IMR-90 (cell line): ENCODE measurements at regions not wholly inside any gene's neighbourhood (a gene's known extent, or its start where the extent isn't known, plus 50 kb on each side); places are given as distances from the start of the nearest gene placed in this dataset.

Source experiments
- ATAC-seq: fragments of 200-7000 bp; cut with Tn5 transposase; 2 replicates; pipeline ENCODE4 v1.9.1; 2020; ENCODE audit warnings: low read depth, mild to moderate bottlenecking, moderate library complexity
- BruUV-seq: library from RNA; stranded (reverse); fragments of 400-500 nt; replicated peaks from 2 replicates; lab custom pipeline; 2021; lab: Mats Ljungman, UMichigan
- CTCF ChIA-PET: fragments of 300-600 bp; formaldehyde crosslinking; extraction: SDS; loops from one replicate; lab custom pipeline; 2021; ENCODE audit warnings: antibody characterized with exemption; lab: Yijun Ruan, JAX
- POLR2A ChIA-PET: fragments of 300-600 bp; sonication (Branson Sonifier 250); formaldehyde crosslinking; loops from one replicate; lab custom pipeline; 2022; ENCODE audit warnings: antibody characterized with exemption; ENCODE audit not compliant: unreplicated experiment; lab: Charles Lee
- DNase-seq: peaks from one replicate; pipeline ENCODE4 v3.0.0; 2013
- H2AFZ ChIP-seq: replicated peaks from 2 replicates; pipeline ENCODE3; 2013; ENCODE audit warnings: low read length, mild to moderate bottlenecking; ENCODE audit not compliant: poor library complexity
- H2AK5ac ChIP-seq: 2 replicates; pipeline ENCODE4 v1.6.1; 2013; ENCODE audit warnings: low read depth, low read length, inconsistent platforms
- H2AK9ac ChIP-seq: replicated peaks from 2 replicates; pipeline ENCODE3; 2013; ENCODE audit warnings: mild to moderate bottlenecking, low read depth, low read length, moderate library complexity; ENCODE audit not compliant: poor library complexity
- H2BK120ac ChIP-seq: 2 replicates; pipeline ENCODE4 v1.6.1; 2013; ENCODE audit warnings: low read depth, low read length, inconsistent platforms
- H2BK15ac ChIP-seq: 3 replicates; pipeline ENCODE4 v1.6.1; 2013; ENCODE audit warnings: low read depth, low read length, inconsistent platforms
- H2BK20ac ChIP-seq: 2 replicates; pipeline ENCODE4 v1.6.1; 2013; ENCODE audit warnings: low read depth, mild to moderate bottlenecking, inconsistent platforms, low read length, moderate library complexity
- H2BK5ac ChIP-seq: 2 replicates; pipeline ENCODE4 v1.6.1; 2013; ENCODE audit warnings: mild to moderate bottlenecking, low read depth, low read length, inconsistent platforms; ENCODE audit not compliant: poor library complexity, severe bottlenecking
- H3K14ac ChIP-seq: replicated peaks from 2 replicates; pipeline ENCODE4 v1.6.1; 2013; ENCODE audit warnings: low read depth, low read length, inconsistent platforms
- H3K18ac ChIP-seq: 2 replicates; pipeline ENCODE4 v1.6.1; 2013; ENCODE audit warnings: low read depth, low read length, control low read depth
- H3K23ac ChIP-seq: 2 replicates; pipeline ENCODE4 v1.6.1; 2013; ENCODE audit warnings: low read depth, low read length, inconsistent platforms
- H3K27ac ChIP-seq: 2 replicates; pipeline ENCODE4 v1.5.1; 2013; ENCODE audit warnings: mild to moderate bottlenecking, control low read depth, low read length; ENCODE audit not compliant: insufficient read depth
- H3K27me3 ChIP-seq: 2 replicates; pipeline ENCODE4 v1.6.1; 2013; ENCODE audit warnings: low read length; ENCODE audit not compliant: control insufficient read depth, insufficient read depth
- H3K36me3 ChIP-seq: 2 replicates; pipeline ENCODE4 v1.6.1; 2013; ENCODE audit warnings: low read length, mixed read lengths; ENCODE audit not compliant: control insufficient read depth, insufficient read depth
- H3K4ac ChIP-seq: 2 replicates; pipeline ENCODE4 v1.6.1; 2013; ENCODE audit warnings: low read depth, low read length, inconsistent platforms
- H3K4me1 ChIP-seq: 2 replicates; pipeline ENCODE4 v1.6.1; 2013; ENCODE audit warnings: low read length, mixed read lengths; ENCODE audit not compliant: control insufficient read depth, insufficient read depth
- H3K4me2 ChIP-seq: 2 replicates; pipeline ENCODE4 v1.6.1; 2013; ENCODE audit warnings: low read depth, mild to moderate bottlenecking, control low read depth, low read length, moderate library complexity
- H3K4me3 ChIP-seq: 2 replicates; pipeline ENCODE4 v1.5.1; 2013; ENCODE audit warnings: low read depth, mild to moderate bottlenecking, control low read depth, low read length, moderate library complexity; ENCODE audit not compliant: insufficient read depth
- H3K56ac ChIP-seq: 2 replicates; pipeline ENCODE4 v1.6.1; 2013; ENCODE audit warnings: low read length, inconsistent platforms; ENCODE audit not compliant: insufficient read depth; ENCODE audit errors: extremely low read depth
- H3K79me1 ChIP-seq, 2 experiments: 2 replicates each; pipeline ENCODE4 v1.6.1; 2013; ENCODE audit warnings: low read length in 2 of 2, inconsistent platforms in 1 of 2, low read depth in 1 of 2
- H3K9ac ChIP-seq: 2 replicates; pipeline ENCODE4 v1.6.1; 2013; ENCODE audit warnings: low read depth, low read length, control low read depth
- H3K9me1 ChIP-seq: 2 replicates; pipeline ENCODE4 v1.6.1; 2013; ENCODE audit warnings: low read length, inconsistent platforms; ENCODE audit not compliant: insufficient read depth
- H3K9me3 ChIP-seq: 2 replicates; pipeline ENCODE4 v1.6.1; 2013; ENCODE audit warnings: low read length; ENCODE audit not compliant: control insufficient read depth, insufficient read depth
- H4K20me1 ChIP-seq: 2 replicates; pipeline ENCODE4 v1.6.1; 2013; ENCODE audit warnings: low read length, inconsistent platforms; ENCODE audit not compliant: insufficient read depth
- H4K5ac ChIP-seq: 2 replicates; pipeline ENCODE4 v1.6.1; 2013; ENCODE audit warnings: mild to moderate bottlenecking, low read depth, low read length, control low read depth
- H4K8ac ChIP-seq, 2 experiments: 2 replicates each; pipeline ENCODE4 v1.6.1; 2013; ENCODE audit warnings: low read depth in 2 of 2, low read length in 2 of 2, control low read depth in 1 of 2, inconsistent platforms in 1 of 2
- H4K91ac ChIP-seq: 2 replicates; pipeline ENCODE4 v1.6.1; 2013; ENCODE audit warnings: low read depth, low read length, inconsistent platforms; ENCODE audit not compliant: insufficient read depth
- BHLHE40 ChIP-seq: fragments of 150-350 bp; IDR thresholded peaks from 2 replicates; pipeline ENCODE4 v1.6.1; 2016; ENCODE audit warnings: mild to moderate bottlenecking, low read depth, low read length
- CEBPB ChIP-seq: IDR thresholded peaks from 2 replicates; pipeline ENCODE4 v1.6.1; 2012; ENCODE audit warnings: low read depth, low read length, improper control_type of control experiment
- CHD1 ChIP-seq: IDR thresholded peaks from 2 replicates; pipeline ENCODE4 v1.6.1; 2012; ENCODE audit warnings: low read depth, low read length, improper control_type of control experiment
- CTCF ChIP-seq: conservative IDR thresholded peaks from 2 replicates; pipeline ENCODE4 v1.5.1; 2012; ENCODE audit warnings: mild to moderate bottlenecking, low read depth, low read length, improper control_type of control experiment
- ELK1 ChIP-seq: fragments of 150-350 bp; IDR thresholded peaks from 2 replicates; pipeline ENCODE4 v1.6.1; 2016; ENCODE audit warnings: low read depth, mild to moderate bottlenecking, low read length, moderate library complexity, borderline replicate concordance
- FOS ChIP-seq: fragments of 150-350 bp; IDR thresholded peaks from 2 replicates; pipeline ENCODE4 v1.6.1; 2016; ENCODE audit warnings: low read depth, low read length
- MAFK ChIP-seq: IDR thresholded peaks from 2 replicates; pipeline ENCODE4 v1.6.1; 2012; ENCODE audit warnings: low read depth, low read length, improper control_type of control experiment
- MAZ ChIP-seq: IDR thresholded peaks from 2 replicates; pipeline ENCODE4 v1.6.1; 2012; ENCODE audit warnings: low read depth, mild to moderate bottlenecking, low read length, improper control_type of control experiment, moderate library complexity, borderline replicate concordance
- MXI1 ChIP-seq: IDR thresholded peaks from 2 replicates; pipeline ENCODE4 v1.6.1; 2012; ENCODE audit warnings: low read depth, mild to moderate bottlenecking, low read length, moderate library complexity, borderline replicate concordance
- NFE2L2 ChIP-seq: fragments of 150-350 bp; IDR thresholded peaks from 2 replicates; pipeline ENCODE4 v1.6.1; 2016; ENCODE audit warnings: low read depth, mild to moderate bottlenecking, low read length
- POLR2A ChIP-seq: IDR thresholded peaks from 2 replicates; pipeline ENCODE4 v1.6.1; 2012; ENCODE audit warnings: mild to moderate bottlenecking, low read depth, low read length
- RAD21 ChIP-seq: IDR thresholded peaks from 2 replicates; pipeline ENCODE4 v1.6.1; 2012; ENCODE audit warnings: low read length, improper control_type of control experiment
- RCOR1 ChIP-seq: IDR thresholded peaks from 2 replicates; pipeline ENCODE4 v1.6.1; 2012; ENCODE audit warnings: mild to moderate bottlenecking, low read length, improper control_type of control experiment; ENCODE audit not compliant: insufficient replicate concordance
- RFX5 ChIP-seq: IDR thresholded peaks from 2 replicates; pipeline ENCODE4 v1.8.0; 2012; ENCODE audit warnings: low read depth, mild to moderate bottlenecking, low read length, moderate library complexity
- SMC3 ChIP-seq: fragments of 150-350 bp; IDR thresholded peaks from 2 replicates; pipeline ENCODE4 v1.6.1; 2016; ENCODE audit warnings: low read depth, mild to moderate bottlenecking, antibody characterized with exemption, low read length, moderate library complexity
- USF2 ChIP-seq: fragments of 150-350 bp; IDR thresholded peaks from 2 replicates; pipeline ENCODE4 v1.6.1; 2017; ENCODE audit warnings: mild to moderate bottlenecking, antibody characterized with exemption, low read length, low read depth
- WGBS, 2 experiments: methylation state at CpG; one replicate each; pipeline versions ENCODE4 v1.1.5 to v1.1.7; 2013; ENCODE audit warnings: missing lambda C conversion rate in 2 of 2; ENCODE audit not compliant: insufficient read length in 1 of 2; ENCODE audit errors: extremely low coverage in 2 of 2; 5-methylcytosine and 5-hydroxymethylcytosine counted together
- dilution Hi-C: fragments of 300-500 bp; cut with HindIII; formaldehyde crosslinking; loops from one replicate; pipeline ENCODE4 v1.14.3; 2018; ENCODE audit warnings: low sequenced_read_pairs; ENCODE audit not compliant: unreplicated experiment
- in situ Hi-C: fragments of 300-500 bp; cut with MboI; formaldehyde crosslinking; loops from 3 replicates; pipeline ENCODE4 v1.14.3; 2019; ENCODE audit warnings: low sequenced_read_pairs, inconsistent platforms, mixed read lengths
- intact Hi-C: fragments of 100-400 bp; cut with micrococcal nuclease; formaldehyde crosslinking; loops from 2 replicates; pipeline ENCODE4 v1.10.0; 2022

GRCh38 chr5:29780401-29780800, 1413.1 kb upstream of the CDH6 start:
- no peak for TF ChIP-seq ELK1
- TF ChIP-seq SMC3 = no peak
- no peak for TF ChIP-seq RFX5
- no peak for TF ChIP-seq BHLHE40
- no peak for TF ChIP-seq NFE2L2
- no peak for TF ChIP-seq CEBPB
- no peak for TF ChIP-seq CTCF
- no peak for TF ChIP-seq MAZ
- TF ChIP-seq RAD21 = no peak
- no peak for TF ChIP-seq USF2
- no peak for TF ChIP-seq MXI1
- TF ChIP-seq FOS = no peak
- TF ChIP-seq MAFK = no peak
- no peak for TF ChIP-seq POLR2A
- no peak for TF ChIP-seq RCOR1
- no peak for TF ChIP-seq CHD1

More at GRCh38 chr5:29780401-29780800, 1413.1 kb upstream of the CDH6 start:
- Histone ChIP-seq H3K9me3 (no peaks in the 10 kb centered on the region), H4K5ac (no peak overlapping the region), H3K23ac (no peak overlapping the region), H2BK15ac (no peak overlapping the region), H3K27me3 (no peaks in the 10 kb centered on the region), H3K4me2 (no peak overlapping the region), H3K4me1 (no peaks in the 10 kb centered on the region), H2BK120ac (no peak overlapping the region), H3K4me3 (no peak overlapping the region), H3K79me1 (no peaks in the 10 kb centered on the region), H4K8ac (no peak overlapping the region), H3K36me3 (no peaks in the 10 kb centered on the region), H3K9ac (no peak overlapping the region), H2AK9ac (no peak overlapping the region), H2AK5ac (no peak overlapping the region), H2BK5ac (no peak overlapping the region), H4K91ac (no peak overlapping the region), H4K20me1 (no peaks in the 10 kb centered on the region), H2AFZ (no peak overlapping the region), H2BK20ac (no peak overlapping the region), H3K9me1 (no peaks in the 10 kb centered on the region), H3K4ac (no peak overlapping the region), H3K27ac (no peak overlapping the region), H3K18ac (no peak overlapping the region), H3K14ac (no peak overlapping the region), H3K56ac (no peak overlapping the region)
- POLR2A ChIA-PET = no interaction called here
- WGBS, 2 experiments = no CpG with 5 or more reads among the region's 4 CpGs
- DNase-seq (no peak), ATAC-seq (no peak)
- in situ Hi-C loops (no loop called here), intact Hi-C loops (no loop called here), dilution Hi-C loops (no loop called here)
- BruUV-seq = no TSS peak
- CTCF ChIA-PET = interaction anchor here (0.7 kb wide), 1 partner anchor 112 kb away, joined by 3 read pairs; no protein-coding TSS in a partner anchor
